Mesothelial cell of epicardium (in vitro differentiated cells): ENCODE measurements at regions not wholly inside any gene's neighbourhood (a gene's known extent, or its start where the extent isn't known, plus 50 kb on each side); places are given as distances from the start of the nearest gene placed in this dataset.

Source experiments
- DNase-seq, 2 experiments: peaks; one replicate each; pipeline ENCODE4 v3.0.0; 2021; ENCODE audit warnings: low spot score in 2 of 2; ENCODE audit not compliant: unreplicated experiment in 2 of 2
- H3K27ac Mint-ChIP-seq: 2 replicates; pipeline ENCODE4 v1.8.0; 2021; ENCODE audit warnings: mixed read lengths
- H3K27me3 Mint-ChIP-seq: 2 replicates; pipeline ENCODE4 v1.8.0; 2021; ENCODE audit warnings: low read depth, mixed read lengths
- H3K36me3 Mint-ChIP-seq: 2 replicates; pipeline ENCODE4 v1.8.0; 2021; ENCODE audit warnings: mixed read lengths
- H3K4me1 Mint-ChIP-seq: 2 replicates; pipeline ENCODE4 v1.8.0; 2021; ENCODE audit warnings: mixed read lengths
- H3K4me3 Mint-ChIP-seq: 2 replicates; pipeline ENCODE4 v1.8.0; 2021; ENCODE audit warnings: mild to moderate bottlenecking, moderate library complexity, mixed read lengths
- H3K9me3 Mint-ChIP-seq: 2 replicates; pipeline ENCODE4 v1.8.0; 2021; ENCODE audit warnings: mixed read lengths
- CTCF ChIP-seq: fragments of 200-600 bp; sonication (generic); IDR thresholded peaks from one replicate; pipeline ENCODE4 v1.5.0; 2021; ENCODE audit warnings: antibody characterized with exemption; ENCODE audit not compliant: unreplicated experiment

GRCh38 chr15:29183071-29183831 is 86.4 kb downstream of the NSMCE3 start:
- no peaks in the 10 kb centered on the region for H3K27me3 Mint-ChIP-seq
- no peak overlapping the region for H3K27ac Mint-ChIP-seq
- no peak for DNase-seq
- H3K9me3 Mint-ChIP-seq: no peaks in the 10 kb centered on the region
- H3K4me3 Mint-ChIP-seq: no peak overlapping the region
- no peak for TF ChIP-seq CTCF
- peaks cover 21% of the 10 kb centered on the region for H3K4me1 Mint-ChIP-seq
- no peaks in the 10 kb centered on the region for H3K36me3 Mint-ChIP-seq

GRCh38 chr15:29182590-29182989 is 87.0 kb downstream of the NSMCE3 start:
- no peak for TF ChIP-seq CTCF
- H3K27ac Mint-ChIP-seq: no peak overlapping the region
- no peaks in the 10 kb centered on the region for H3K9me3 Mint-ChIP-seq
- H3K4me1 Mint-ChIP-seq: peaks cover 22% of the 10 kb centered on the region
- no peak for DNase-seq
- no peaks in the 10 kb centered on the region for H3K36me3 Mint-ChIP-seq
- no peak overlapping the region for H3K4me3 Mint-ChIP-seq
- H3K27me3 Mint-ChIP-seq: no peaks in the 10 kb centered on the region

GRCh38 chr15:29172742-29173725 is 96.6 kb downstream of the NSMCE3 start:
- H3K4me1 Mint-ChIP-seq: no peaks in the 10 kb centered on the region
- H3K27me3 Mint-ChIP-seq: no peaks in the 10 kb centered on the region
- no peak overlapping the region for H3K4me3 Mint-ChIP-seq
- no peaks in the 10 kb centered on the region for H3K9me3 Mint-ChIP-seq
- H3K27ac Mint-ChIP-seq: no peak overlapping the region
- no peak for TF ChIP-seq CTCF
- no peaks in the 10 kb centered on the region for H3K36me3 Mint-ChIP-seq
- DNase-seq: no peak

GRCh38 chr15:29170521-29170920 is 99.1 kb downstream of the NSMCE3 start:
- H3K27me3 Mint-ChIP-seq: no peaks in the 10 kb centered on the region
- H3K9me3 Mint-ChIP-seq: peaks cover 4% of the 10 kb centered on the region
- no peaks in the 10 kb centered on the region for H3K4me1 Mint-ChIP-seq
- TF ChIP-seq CTCF: no peak
- DNase-seq: no peak
- no peaks in the 10 kb centered on the region for H3K36me3 Mint-ChIP-seq
- no peak overlapping the region for H3K27ac Mint-ChIP-seq
- no peak overlapping the region for H3K4me3 Mint-ChIP-seq
